PC-3 (cell line): ENCODE measurements at regions not wholly inside any gene's neighbourhood (a gene's known extent, or its start where the extent isn't known, plus 50 kb on each side); places are given as distances from the start of the nearest gene placed in this dataset.

Experiments used
- EZH2phosphoT487 ChIP-seq: fragments of 300-600 bp; sonication (generic); IDR thresholded peaks from 2 replicates; pipeline ENCODE4 v1.6.1; 2018; ENCODE audit warnings: mild to moderate bottlenecking, antibody characterized with exemption, low read length, borderline replicate concordance
- TF ChIP-seq, protein P1 (sequence below): fragments of 300-600 bp; sonication (generic); conservative IDR thresholded peaks from 2 replicates; pipeline ENCODE4 v1.5.1; 2017; ENCODE audit warnings: antibody characterized with exemption, low read depth, mild to moderate bottlenecking, low read length

DNA sequence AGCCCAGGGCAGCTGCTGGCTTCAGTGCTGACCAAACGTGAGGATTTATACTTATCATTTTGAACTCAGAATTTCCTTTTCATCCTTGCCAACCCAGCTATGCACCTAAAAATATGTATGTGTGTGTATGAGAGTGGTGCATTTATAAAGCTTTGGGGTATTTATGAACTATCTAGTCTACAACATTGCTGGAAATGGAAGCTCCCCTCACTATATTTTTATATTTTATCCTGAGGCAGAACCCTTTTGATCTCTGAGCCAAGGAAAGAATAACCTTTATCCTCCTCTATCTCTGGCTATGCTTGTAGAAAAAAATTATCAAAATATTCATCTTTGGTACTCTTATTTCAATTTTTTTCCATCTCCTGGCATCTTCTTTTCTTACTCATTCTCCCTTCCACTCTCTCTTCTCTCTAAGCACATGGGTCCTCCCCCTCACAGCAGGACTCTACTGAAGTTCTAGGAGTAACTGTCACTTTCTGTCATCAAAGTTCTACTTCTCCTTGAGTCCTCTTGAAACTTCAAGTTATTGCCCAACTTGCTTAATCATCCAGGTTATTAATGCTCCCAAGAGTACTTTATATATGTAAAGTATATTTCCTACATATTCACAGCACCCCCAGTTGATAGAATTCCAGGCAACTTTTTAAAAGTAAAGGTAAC, 190.9 kb downstream of the HINT1 start:
- no peak for TF ChIP-seq EZH2phosphoT487
- TF ChIP-seq, protein P1, sequence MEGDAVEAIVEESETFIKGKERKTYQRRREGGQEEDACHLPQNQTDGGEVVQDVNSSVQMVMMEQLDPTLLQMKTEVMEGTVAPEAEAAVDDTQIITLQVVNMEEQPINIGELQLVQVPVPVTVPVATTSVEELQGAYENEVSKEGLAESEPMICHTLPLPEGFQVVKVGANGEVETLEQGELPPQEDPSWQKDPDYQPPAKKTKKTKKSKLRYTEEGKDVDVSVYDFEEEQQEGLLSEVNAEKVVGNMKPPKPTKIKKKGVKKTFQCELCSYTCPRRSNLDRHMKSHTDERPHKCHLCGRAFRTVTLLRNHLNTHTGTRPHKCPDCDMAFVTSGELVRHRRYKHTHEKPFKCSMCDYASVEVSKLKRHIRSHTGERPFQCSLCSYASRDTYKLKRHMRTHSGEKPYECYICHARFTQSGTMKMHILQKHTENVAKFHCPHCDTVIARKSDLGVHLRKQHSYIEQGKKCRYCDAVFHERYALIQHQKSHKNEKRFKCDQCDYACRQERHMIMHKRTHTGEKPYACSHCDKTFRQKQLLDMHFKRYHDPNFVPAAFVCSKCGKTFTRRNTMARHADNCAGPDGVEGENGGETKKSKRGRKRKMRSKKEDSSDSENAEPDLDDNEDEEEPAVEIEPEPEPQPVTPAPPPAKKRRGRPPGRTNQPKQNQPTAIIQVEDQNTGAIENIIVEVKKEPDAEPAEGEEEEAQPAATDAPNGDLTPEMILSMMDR = no peak
